PC-9 (cell line): ENCODE measurements at regions not wholly inside any gene's neighbourhood (a gene's known extent, or its start where the extent isn't known, plus 50 kb on each side); places are given as distances from the start of the nearest gene placed in this dataset.

Experiments used
- BruUV-seq: library from RNA; stranded (reverse); fragments of 400-500 nt; replicated peaks from 2 replicates; lab custom pipeline; 2021; lab: Mats Ljungman, UMichigan
- CTCF ChIA-PET: fragments of 300-600 bp; sonication (Branson Sonifier 250); formaldehyde crosslinking; loops from one replicate; lab custom pipeline; 2022; ENCODE audit warnings: antibody characterized with exemption; lab: Charles Lee
- POLR2A ChIA-PET: fragments of 300-600 bp; sonication (Branson Sonifier 250); formaldehyde crosslinking; loops from one replicate; lab custom pipeline; 2022; ENCODE audit warnings: antibody characterized with exemption; ENCODE audit not compliant: unreplicated experiment; lab: Charles Lee
- DNase-seq, 2 experiments: peaks; one replicate each; pipeline versions ENCODE4 v3.0.0 to v3.0.0-alpha.2; 2015 to 2022; ENCODE audit warnings: mixed read lengths in 1 of 2
- H2AFZ ChIP-seq: fragments of 200-600 bp; sonication (generic); 2 replicates; pipeline ENCODE4 v1.8.1; 2017; ENCODE audit warnings: antibody characterized with exemption
- H3F3A ChIP-seq: fragments of 200-600 bp; sonication (generic); 2 replicates; pipeline ENCODE4 v1.8.1; 2017; ENCODE audit warnings: antibody characterized with exemption, mild to moderate bottlenecking, low read depth; ENCODE audit not compliant: insufficient read depth
- H3K27ac ChIP-seq: fragments of 200-600 bp; sonication (generic); 2 replicates; pipeline ENCODE4 v1.6.1; 2016; ENCODE audit warnings: mixed run types
- H3K27me3 ChIP-seq: fragments of 200-600 bp; sonication (generic); 2 replicates; pipeline ENCODE4 v1.6.1; 2016; ENCODE audit warnings: low read depth, mixed run types; ENCODE audit not compliant: insufficient read depth
- H3K36me3 ChIP-seq: fragments of 200-600 bp; sonication (generic); 2 replicates; pipeline ENCODE4 v1.6.1; 2016; ENCODE audit warnings: low read depth, mixed run types
- H3K4me1 ChIP-seq: fragments of 200-600 bp; sonication (generic); replicated peaks from 2 replicates; pipeline ENCODE4 v1.6.1; 2016; ENCODE audit warnings: mixed run types; ENCODE audit not compliant: insufficient read depth
- H3K4me2 ChIP-seq: fragments of 200-600 bp; sonication (generic); 2 replicates; pipeline ENCODE4 v1.6.1; 2017; ENCODE audit warnings: mixed run types
- H3K4me3 ChIP-seq: fragments of 200-600 bp; sonication (generic); 2 replicates; pipeline ENCODE4 v1.6.1; 2016; ENCODE audit warnings: mixed run types
- H3K79me2 ChIP-seq: fragments of 200-600 bp; sonication (generic); 2 replicates; pipeline ENCODE4 v1.6.1; 2017; ENCODE audit warnings: low read depth, mixed run types
- H3K9me2 ChIP-seq: fragments of 200-600 bp; sonication (generic); 2 replicates; pipeline ENCODE4 v1.8.1; 2017; ENCODE audit warnings: mild to moderate bottlenecking; ENCODE audit not compliant: insufficient read depth
- H3K9me3 ChIP-seq: fragments of 200-600 bp; sonication (generic); 2 replicates; pipeline ENCODE4 v1.8.1; 2016; ENCODE audit warnings: low read depth; ENCODE audit not compliant: insufficient read depth
- H4K20me1 ChIP-seq: fragments of 200-600 bp; sonication (generic); 2 replicates; pipeline ENCODE4 v1.8.1; 2017; ENCODE audit not compliant: insufficient read depth
- CTCF ChIP-seq: fragments of 200-600 bp; sonication (generic); conservative IDR thresholded peaks from 2 replicates; pipeline ENCODE4 v1.6.1; 2017; ENCODE audit warnings: mixed run types, antibody characterized with exemption, mild to moderate bottlenecking, moderate library complexity
- EZH2 ChIP-seq: fragments of 200-600 bp; sonication (generic); IDR thresholded peaks from 2 replicates; pipeline ENCODE4 v1.8.0; 2017; ENCODE audit warnings: antibody characterized with exemption, low read depth
- intact Hi-C: fragments of 100-400 bp; cut with micrococcal nuclease; formaldehyde crosslinking; loops from one replicate; pipeline ENCODE4 v1.10.0; 2022; ENCODE audit not compliant: unreplicated experiment

GRCh38 chr6:16056263-16056870 is 72.5 kb upstream of the MYLIP start:
- ChIA-PET CTCF (no interaction called here), POLR2A (interaction anchor here (0.5 kb wide), 1 partner anchor 72 kb away, joined by 13 read pairs; the partner anchor contains the start of gene MYLIP)
- Histone ChIP-seq H3K4me2 (no peak overlapping the region), H4K20me1 (no peaks in the 10 kb centered on the region), H3K9me2 (no peaks in the 10 kb centered on the region), H3K27ac (no peak overlapping the region), H3K4me3 (no peak overlapping the region), H3K9me3 (no peaks in the 10 kb centered on the region), H3K36me3 (no peaks in the 10 kb centered on the region), H3K79me2 (no peaks in the 10 kb centered on the region), H3F3A (no peaks in the 10 kb centered on the region), H3K4me1 (no peaks in the 10 kb centered on the region), H2AFZ (no peak overlapping the region), H3K27me3 (peaks cover 85% of the 10 kb centered on the region)
- TF ChIP-seq CTCF = no peak
- TF ChIP-seq EZH2 = no peak
- no peak for DNase-seq
- intact Hi-C loops = no loop called here
- no TSS peak for BruUV-seq

- Histone ChIP-seq H2AFZ (no peak overlapping the region), H3K79me2 (no peaks in the 10 kb centered on the region), H3K27ac (no peak overlapping the region), H3K36me3 (no peaks in the 10 kb centered on the region), H3F3A (no peaks in the 10 kb centered on the region), H3K4me3 (no peak overlapping the region), H3K9me2 (no peaks in the 10 kb centered on the region), H3K4me2 (no peak overlapping the region), H3K9me3 (no peaks in the 10 kb centered on the region), H4K20me1 (no peaks in the 10 kb centered on the region), H3K27me3 (peaks cover 89% of the 10 kb centered on the region), H3K4me1 (no peaks in the 10 kb centered on the region)
- intact Hi-C loops = no loop called here
- ChIA-PET CTCF (no interaction called here), POLR2A (no interaction called here)
- no peak for TF ChIP-seq EZH2
- no peak for TF ChIP-seq CTCF
- no TSS peak for BruUV-seq
- DNase-seq = no peak
Measured at GRCh38 chr6:16055852-16056251, 73.0 kb upstream of the MYLIP start.

- H3K4me2 ChIP-seq = no peak overlapping the region
- TF ChIP-seq CTCF = no peak
- TF ChIP-seq EZH2 = no peak
- peaks cover 60% of the 10 kb centered on the region for H3K27me3 ChIP-seq
- CTCF ChIA-PET = no interaction called here
- BruUV-seq = no TSS peak
- POLR2A ChIA-PET = no interaction called here
- H3K4me1 ChIP-seq = no peaks in the 10 kb centered on the region
- H3K4me3 ChIP-seq = no peak overlapping the region
- no peaks in the 10 kb centered on the region for H3K36me3 ChIP-seq
- no peaks in the 10 kb centered on the region for H3K9me3 ChIP-seq
- no peak overlapping the region for H3K27ac ChIP-seq
- no peaks in the 10 kb centered on the region for H3F3A ChIP-seq
- H3K9me2 ChIP-seq = no peaks in the 10 kb centered on the region
- H2AFZ ChIP-seq = no peak overlapping the region
- no peaks in the 10 kb centered on the region for H3K79me2 ChIP-seq
- no peak for DNase-seq
- H4K20me1 ChIP-seq = no peaks in the 10 kb centered on the region
- intact Hi-C loops = no loop called here
Measured at GRCh38 chr6:16049168-16049567, 79.7 kb upstream of the MYLIP start.
